ENCODE measurements at regions not wholly inside any gene's neighbourhood (a gene's known extent, or its start where the extent isn't known, plus 50 kb on each side); places are given as distances from the start of the nearest gene placed in this dataset.

- POLR2A ChIA-PET, result no interaction called here
- no peak overlapping the region for H3K27ac ChIP-seq (ENCODE audit: insufficient read depth in 1 of 2, low read depth in 1 of 2, low read length in 2 of 2, poor library complexity in 1 of 2, severe bottlenecking in 2 of 2)
- WGBS (ENCODE audit: insufficient coverage), result 97% methylated on average over 8 of the region's 8 CpGs
- H3K4me1 ChIP-seq (ENCODE audit: control extremely low read depth in 1 of 4, control insufficient read depth in 4 of 4, insufficient read depth in 4 of 4, low read length in 3 of 4), result no peaks in the 10 kb centered on the region
- H3K27me3 ChIP-seq (replicated peaks in 2 of 5; ENCODE audit: control insufficient read depth in 4 of 5, insufficient read depth in 5 of 5, low read length in 4 of 5), result no peaks in the 10 kb centered on the region
- no peak overlapping the region for H3K4me3 ChIP-seq (ENCODE audit: control insufficient read depth in 1 of 7, extremely low read depth in 1 of 7, insufficient read depth in 4 of 7, low read depth in 2 of 7, low read length in 6 of 7)
- H3K36me3 ChIP-seq (ENCODE audit: control insufficient read depth in 4 of 4, insufficient read depth in 4 of 4, low read length in 3 of 4), result no peaks in the 10 kb centered on the region
- CTCF ChIA-PET, result no interaction called here
- DNase-seq, result no peak
- no peaks in the 10 kb centered on the region for H3K9me3 ChIP-seq (ENCODE audit: control extremely low read depth in 1 of 5, control insufficient read depth in 4 of 5, insufficient read depth in 2 of 5, low read depth in 1 of 5, low read length in 4 of 5)
Observed at GRCh38 chr9:28059192-28059591, 485.9 kb upstream of the C9orf72 start.

DNA sequence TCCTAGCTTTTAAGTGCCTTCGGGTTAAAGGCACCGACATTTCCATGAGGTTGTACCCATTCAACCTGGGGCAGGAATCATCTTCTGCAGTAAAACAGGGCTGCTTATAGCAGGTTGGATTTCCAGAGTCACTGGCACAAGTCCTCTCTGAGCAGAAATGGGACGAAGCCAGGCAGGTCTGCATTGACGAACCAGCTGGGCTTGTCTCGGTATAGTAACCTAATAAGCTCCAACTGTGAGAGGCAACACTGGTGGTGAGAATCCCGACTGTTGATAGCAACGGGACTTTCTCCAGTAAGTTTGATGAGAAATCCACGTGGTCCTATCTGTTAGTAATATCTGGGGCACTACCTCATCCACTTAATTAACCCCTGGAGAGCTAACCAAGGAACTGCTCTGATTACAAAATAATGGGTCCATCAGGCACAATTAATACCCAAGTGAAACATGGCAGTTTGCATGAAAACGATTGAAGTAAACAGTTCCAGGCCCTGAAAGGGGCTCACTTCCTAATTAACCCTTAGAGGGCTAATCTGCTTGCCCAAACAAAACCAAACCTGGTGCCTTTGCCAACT, 491.0 kb upstream of the C9orf72 start:
- Histone ChIP-seq H3K9me3 (ENCODE audit: control extremely low read depth in 1 of 5, control insufficient read depth in 4 of 5, insufficient read depth in 2 of 5, low read depth in 1 of 5, low read length in 4 of 5) (no peaks in the 10 kb centered on the region), H3K36me3 (ENCODE audit: control insufficient read depth in 4 of 4, insufficient read depth in 4 of 4, low read length in 3 of 4) (no peaks in the 10 kb centered on the region), H3K4me1 (ENCODE audit: control extremely low read depth in 1 of 4, control insufficient read depth in 4 of 4, insufficient read depth in 4 of 4, low read length in 3 of 4) (no peaks in the 10 kb centered on the region), H3K4me3 (ENCODE audit: control insufficient read depth in 1 of 7, extremely low read depth in 1 of 7, insufficient read depth in 4 of 7, low read depth in 2 of 7, low read length in 6 of 7) (no peak overlapping the region), H3K27me3 (replicated peaks in 2 of 5; ENCODE audit: control insufficient read depth in 4 of 5, insufficient read depth in 5 of 5, low read length in 4 of 5) (no peaks in the 10 kb centered on the region), H3K27ac (ENCODE audit: insufficient read depth in 1 of 2, low read depth in 1 of 2, low read length in 2 of 2, poor library complexity in 1 of 2, severe bottlenecking in 2 of 2) (no peak overlapping the region)
- ChIA-PET CTCF (no interaction called here), POLR2A (no interaction called here)
- no peak for DNase-seq
- 79% methylated on average over 9 of the region's 9 CpGs for WGBS (ENCODE audit: insufficient coverage)

DNA sequence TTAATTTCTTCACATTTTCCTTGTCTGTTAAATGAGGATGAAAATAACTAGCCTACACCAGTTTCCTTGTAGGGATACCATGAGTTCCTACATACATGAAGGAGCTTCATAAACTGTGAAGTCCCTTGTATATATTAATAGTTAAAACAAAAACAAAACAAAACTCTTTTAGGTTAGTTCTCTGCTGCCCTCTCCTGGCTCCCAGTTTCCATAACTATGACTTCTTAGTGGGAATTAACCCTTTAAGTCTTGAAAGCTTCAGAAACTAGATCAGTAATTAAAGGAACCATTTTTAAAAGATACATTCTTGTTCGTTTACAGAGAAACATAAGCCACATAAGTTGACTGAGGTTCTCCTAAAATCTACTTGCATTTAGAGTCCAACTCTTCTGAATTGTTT, 500.0 kb upstream of the C9orf72 start:
- ChIA-PET CTCF (no interaction called here), POLR2A (no interaction called here)
- Histone ChIP-seq H3K27me3 (replicated peaks in 2 of 5; ENCODE audit: control insufficient read depth in 4 of 5, insufficient read depth in 5 of 5, low read length in 4 of 5) (no peaks in the 10 kb centered on the region), H3K36me3 (ENCODE audit: control insufficient read depth in 4 of 4, insufficient read depth in 4 of 4, low read length in 3 of 4) (no peaks in the 10 kb centered on the region), H3K27ac (ENCODE audit: insufficient read depth in 1 of 2, low read depth in 1 of 2, low read length in 2 of 2, poor library complexity in 1 of 2, severe bottlenecking in 2 of 2) (no peak overlapping the region), H3K4me3 (ENCODE audit: control insufficient read depth in 1 of 7, extremely low read depth in 1 of 7, insufficient read depth in 4 of 7, low read depth in 2 of 7, low read length in 6 of 7) (no peak overlapping the region), H3K9me3 (ENCODE audit: control extremely low read depth in 1 of 5, control insufficient read depth in 4 of 5, insufficient read depth in 2 of 5, low read depth in 1 of 5, low read length in 4 of 5) (no peaks in the 10 kb centered on the region), H3K4me1 (ENCODE audit: control extremely low read depth in 1 of 4, control insufficient read depth in 4 of 4, insufficient read depth in 4 of 4, low read length in 3 of 4) (no peaks in the 10 kb centered on the region)
- 78% methylated on average over 1 of the region's 1 CpG for WGBS (ENCODE audit: insufficient coverage)
- peak; percentile 5 to 36 (median 17) for DNase-seq

DNA sequence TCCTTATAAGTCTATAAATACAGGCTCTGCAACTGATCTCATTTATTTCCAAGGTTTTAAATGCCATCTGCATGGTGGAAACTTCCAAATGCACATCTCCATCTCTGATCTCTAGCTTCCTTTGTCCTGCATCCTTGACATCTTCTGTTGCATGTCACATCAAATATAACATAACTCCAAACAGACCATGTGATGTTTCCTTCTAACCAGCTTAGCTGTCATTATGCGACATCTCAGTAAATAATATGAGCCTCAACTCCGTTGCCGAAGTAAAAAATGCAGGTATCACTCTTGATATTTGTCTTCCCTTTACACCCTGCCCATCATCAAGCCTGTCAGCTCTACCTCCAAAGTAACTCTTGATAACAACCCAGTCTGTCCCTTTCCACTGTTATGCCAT, 506.4 kb upstream of the C9orf72 start:
- Histone ChIP-seq H3K36me3 (ENCODE audit: control insufficient read depth in 4 of 4, insufficient read depth in 4 of 4, low read length in 3 of 4) (no peaks in the 10 kb centered on the region), H3K27me3 (replicated peaks in 2 of 5; ENCODE audit: control insufficient read depth in 4 of 5, insufficient read depth in 5 of 5, low read length in 4 of 5) (no peaks in the 10 kb centered on the region), H3K4me3 (ENCODE audit: control insufficient read depth in 1 of 7, extremely low read depth in 1 of 7, insufficient read depth in 4 of 7, low read depth in 2 of 7, low read length in 6 of 7) (no peak overlapping the region), H3K27ac (ENCODE audit: insufficient read depth in 1 of 2, low read depth in 1 of 2, low read length in 2 of 2, poor library complexity in 1 of 2, severe bottlenecking in 2 of 2) (no peak overlapping the region), H3K9me3 (ENCODE audit: control extremely low read depth in 1 of 5, control insufficient read depth in 4 of 5, insufficient read depth in 2 of 5, low read depth in 1 of 5, low read length in 4 of 5) (no peaks in the 10 kb centered on the region), H3K4me1 (ENCODE audit: control extremely low read depth in 1 of 4, control insufficient read depth in 4 of 4, insufficient read depth in 4 of 4, low read length in 3 of 4) (no peaks in the 10 kb centered on the region)
- POLR2A ChIA-PET, result no interaction called here
- no peak for DNase-seq
- WGBS (ENCODE audit: insufficient coverage), result 98% methylated on average over 3 of the region's 3 CpGs
- CTCF ChIA-PET, result no interaction called here

GRCh38 chr9:28082671-28083070, 509.4 kb upstream of the C9orf72 start:
- CTCF ChIA-PET, result no interaction called here
- no peaks in the 10 kb centered on the region for H3K9me3 ChIP-seq (ENCODE audit: control extremely low read depth in 1 of 5, control insufficient read depth in 4 of 5, insufficient read depth in 2 of 5, low read depth in 1 of 5, low read length in 4 of 5)
- no peak for DNase-seq
- POLR2A ChIA-PET, result no interaction called here
- H3K27ac ChIP-seq (ENCODE audit: insufficient read depth in 1 of 2, low read depth in 1 of 2, low read length in 2 of 2, poor library complexity in 1 of 2, severe bottlenecking in 2 of 2), result no peak overlapping the region
- no peak overlapping the region for H3K4me3 ChIP-seq (ENCODE audit: control insufficient read depth in 1 of 7, extremely low read depth in 1 of 7, insufficient read depth in 4 of 7, low read depth in 2 of 7, low read length in 6 of 7)
- 81% methylated on average over 2 of the region's 3 CpGs for WGBS (ENCODE audit: insufficient coverage)
- no peaks in the 10 kb centered on the region for H3K4me1 ChIP-seq (ENCODE audit: control extremely low read depth in 1 of 4, control insufficient read depth in 4 of 4, insufficient read depth in 4 of 4, low read length in 3 of 4)
- no peaks in the 10 kb centered on the region for H3K36me3 ChIP-seq (ENCODE audit: control insufficient read depth in 4 of 4, insufficient read depth in 4 of 4, low read length in 3 of 4)
- no peaks in the 10 kb centered on the region for H3K27me3 ChIP-seq (replicated peaks in 2 of 5; ENCODE audit: control insufficient read depth in 4 of 5, insufficient read depth in 5 of 5, low read length in 4 of 5)

DNA sequence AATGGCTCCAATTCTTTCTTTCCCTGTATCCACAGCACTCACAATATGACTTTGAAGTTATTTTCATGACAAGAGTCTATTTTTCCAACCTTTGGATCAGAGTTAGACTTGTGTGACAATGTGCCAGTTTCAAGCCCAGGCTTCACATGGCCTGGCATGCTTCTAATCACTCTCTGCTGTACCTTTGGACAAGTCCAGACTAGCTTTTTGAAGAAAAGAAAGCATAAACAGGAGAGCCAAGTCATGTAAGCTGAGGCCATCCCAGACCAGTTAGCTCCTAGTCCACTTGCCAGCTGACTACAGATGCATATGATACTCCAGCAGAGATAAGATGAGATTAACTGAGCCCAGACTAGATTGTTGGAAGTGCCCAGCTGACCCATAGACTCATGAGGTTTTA, 513.6 kb upstream of the C9orf72 start:
- CTCF ChIA-PET, result no interaction called here
- H3K4me3 ChIP-seq (ENCODE audit: control insufficient read depth in 1 of 7, extremely low read depth in 1 of 7, insufficient read depth in 4 of 7, low read depth in 2 of 7, low read length in 6 of 7), result no peak overlapping the region
- H3K27me3 ChIP-seq (replicated peaks in 2 of 5; ENCODE audit: control insufficient read depth in 4 of 5, insufficient read depth in 5 of 5, low read length in 4 of 5), result no peaks in the 10 kb centered on the region
- no peaks in the 10 kb centered on the region for H3K4me1 ChIP-seq (ENCODE audit: control extremely low read depth in 1 of 4, control insufficient read depth in 4 of 4, insufficient read depth in 4 of 4, low read length in 3 of 4)
- POLR2A ChIA-PET, result no interaction called here
- H3K36me3 ChIP-seq (ENCODE audit: control insufficient read depth in 4 of 4, insufficient read depth in 4 of 4, low read length in 3 of 4), result no peaks in the 10 kb centered on the region
- DNase-seq, result no peak
- H3K27ac ChIP-seq (ENCODE audit: insufficient read depth in 1 of 2, low read depth in 1 of 2, low read length in 2 of 2, poor library complexity in 1 of 2, severe bottlenecking in 2 of 2), result no peak overlapping the region
- H3K9me3 ChIP-seq (ENCODE audit: control extremely low read depth in 1 of 5, control insufficient read depth in 4 of 5, insufficient read depth in 2 of 5, low read depth in 1 of 5, low read length in 4 of 5), result no peaks in the 10 kb centered on the region

GRCh38 chr9:28092981-28093936, 520.0 kb upstream of the C9orf72 start:
- WGBS (ENCODE audit: insufficient coverage), result 84% methylated on average over 5 of the region's 10 CpGs
- Histone ChIP-seq H3K4me1 (ENCODE audit: control extremely low read depth in 1 of 4, control insufficient read depth in 4 of 4, insufficient read depth in 4 of 4, low read length in 3 of 4) (no peaks in the 10 kb centered on the region), H3K9me3 (ENCODE audit: control extremely low read depth in 1 of 5, control insufficient read depth in 4 of 5, insufficient read depth in 2 of 5, low read depth in 1 of 5, low read length in 4 of 5) (no peaks in the 10 kb centered on the region), H3K4me3 (ENCODE audit: control insufficient read depth in 1 of 7, extremely low read depth in 1 of 7, insufficient read depth in 4 of 7, low read depth in 2 of 7, low read length in 6 of 7) (no peak overlapping the region), H3K27me3 (replicated peaks in 2 of 5; ENCODE audit: control insufficient read depth in 4 of 5, insufficient read depth in 5 of 5, low read length in 4 of 5) (no peaks in the 10 kb centered on the region), H3K36me3 (ENCODE audit: control insufficient read depth in 4 of 4, insufficient read depth in 4 of 4, low read length in 3 of 4) (no peaks in the 10 kb centered on the region), H3K27ac (ENCODE audit: insufficient read depth in 1 of 2, low read depth in 1 of 2, low read length in 2 of 2, poor library complexity in 1 of 2, severe bottlenecking in 2 of 2) (no peak overlapping the region)
- POLR2A ChIA-PET, result interaction anchor here (0.6 kb wide), 2 partner anchors 18 to 405 kb away, joined by 3 read pairs; no protein-coding TSS in a partner anchor
- DNase-seq, result no peak
- CTCF ChIA-PET, result no interaction called here
